ENCODE measurements at regions not wholly inside any gene's neighbourhood (a gene's known extent, or its start where the extent isn't known, plus 50 kb on each side); places are given as distances from the start of the nearest gene placed in this dataset.
"Not testable (repeated sequence)": the region's sequence is repeated elsewhere in the genome, so short reads cannot be mapped to it uniquely, and the experiment has no call there.

DNA sequence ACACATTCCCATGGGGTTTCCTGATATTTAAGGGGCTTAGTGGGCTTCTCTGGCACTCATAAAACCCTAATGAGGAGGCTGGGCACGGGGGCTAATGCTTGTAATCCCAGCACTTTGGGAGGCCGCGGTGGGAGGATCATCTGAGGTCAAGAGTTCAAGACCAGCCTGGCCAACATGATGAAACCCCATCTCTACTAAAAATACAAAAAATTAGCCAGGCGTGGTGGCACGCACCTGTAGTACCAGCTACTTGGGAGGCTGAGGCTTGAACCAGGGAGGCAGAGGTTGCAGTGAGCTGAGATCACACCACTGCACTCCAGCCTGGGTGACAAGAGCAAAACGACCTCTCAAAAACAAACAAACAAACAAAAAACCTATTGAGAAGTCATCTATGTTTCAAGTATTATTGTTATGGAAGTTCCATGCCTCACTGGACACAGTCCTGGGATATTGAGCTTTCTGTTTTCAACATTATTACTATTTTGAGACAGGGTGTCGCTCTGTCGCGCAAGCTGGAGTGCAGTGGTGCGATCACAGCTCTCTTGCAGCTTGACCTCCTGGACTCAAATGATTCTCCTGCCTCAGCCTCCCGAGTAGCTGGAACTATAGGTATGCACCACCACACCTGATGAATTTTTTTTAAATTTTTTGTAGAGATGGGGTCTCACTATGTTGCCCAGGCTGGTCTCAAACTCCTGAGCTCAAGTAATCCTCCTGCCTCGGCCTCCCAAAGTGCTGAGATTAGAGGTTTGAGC, 297.9 kb downstream of the GOLGA6L6 start:
- H3K4me3 ChIP-seq (ENCODE audit: low read depth in 2 of 2, low read length in 2 of 2); H3K9me3 ChIP-seq (ENCODE audit: control insufficient read depth, insufficient read depth, low read depth, low read length); in situ Hi-C loops (cut with HindIII; ENCODE audit: low pct_unique_long_range_greater_than_20kb, low sequenced_read_pairs); BruUV-seq (replicated peaks); H3K27ac ChIP-seq (ENCODE audit: low read length); POLR2A ChIA-PET; H3K27me3 ChIP-seq (ENCODE audit: control insufficient read depth, insufficient read depth, low read length); H3K36me3 ChIP-seq (ENCODE audit: control insufficient read depth, insufficient read depth, low read length); ATAC-seq; H3K4me1 ChIP-seq (ENCODE audit: control insufficient read depth, insufficient read depth, low read length); DNase-seq (ENCODE audit: low read depth, low spot score); intact Hi-C loops (cut with micrococcal nuclease; ENCODE audit: unreplicated experiment): not testable (repeated sequence)
- CTCF ChIA-PET: interaction anchor here (0.6 kb wide), 1 partner anchor 30 kb away, joined by 8 read pairs; no protein-coding TSS in a partner anchor

DNA sequence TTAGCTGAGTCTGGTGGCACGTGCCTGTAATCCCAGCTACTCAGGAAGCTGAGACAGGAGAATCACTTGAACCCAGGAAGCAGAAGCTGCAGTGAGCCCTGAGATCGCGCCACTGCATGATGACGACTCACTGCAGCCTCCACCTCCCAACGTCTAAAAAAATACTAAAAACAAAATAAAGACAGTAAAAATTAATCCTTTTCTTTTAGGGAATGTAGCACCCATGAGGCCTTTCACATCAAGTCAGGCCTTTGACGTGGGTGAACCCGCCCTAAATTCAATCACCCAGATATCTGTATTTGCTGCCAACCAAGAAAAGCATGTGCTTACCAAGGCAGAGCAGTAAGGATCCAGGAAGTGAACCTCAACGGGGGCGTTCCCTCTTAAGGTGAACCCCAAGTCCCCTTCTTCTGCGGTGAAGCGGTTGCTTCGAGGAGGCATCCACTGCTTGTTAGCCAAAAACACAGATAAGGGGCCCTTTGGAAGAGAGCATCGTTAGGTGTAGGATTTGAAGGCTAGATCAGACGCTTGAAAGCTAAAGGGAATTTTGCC, 301.2 kb downstream of the GOLGA6L6 start:
- H3K9me3 ChIP-seq (ENCODE audit: control insufficient read depth, insufficient read depth, low read depth, low read length); CTCF ChIA-PET; BruUV-seq (replicated peaks); H3K4me3 ChIP-seq (ENCODE audit: low read depth in 2 of 2, low read length in 2 of 2); in situ Hi-C loops (cut with HindIII; ENCODE audit: low pct_unique_long_range_greater_than_20kb, low sequenced_read_pairs); DNase-seq (ENCODE audit: low read depth, low spot score); H3K27ac ChIP-seq (ENCODE audit: low read length); H3K36me3 ChIP-seq (ENCODE audit: control insufficient read depth, insufficient read depth, low read length); H3K27me3 ChIP-seq (ENCODE audit: control insufficient read depth, insufficient read depth, low read length); H3K4me1 ChIP-seq (ENCODE audit: control insufficient read depth, insufficient read depth, low read length); intact Hi-C loops (cut with micrococcal nuclease; ENCODE audit: unreplicated experiment); ATAC-seq; POLR2A ChIA-PET: not testable (repeated sequence)

DNA sequence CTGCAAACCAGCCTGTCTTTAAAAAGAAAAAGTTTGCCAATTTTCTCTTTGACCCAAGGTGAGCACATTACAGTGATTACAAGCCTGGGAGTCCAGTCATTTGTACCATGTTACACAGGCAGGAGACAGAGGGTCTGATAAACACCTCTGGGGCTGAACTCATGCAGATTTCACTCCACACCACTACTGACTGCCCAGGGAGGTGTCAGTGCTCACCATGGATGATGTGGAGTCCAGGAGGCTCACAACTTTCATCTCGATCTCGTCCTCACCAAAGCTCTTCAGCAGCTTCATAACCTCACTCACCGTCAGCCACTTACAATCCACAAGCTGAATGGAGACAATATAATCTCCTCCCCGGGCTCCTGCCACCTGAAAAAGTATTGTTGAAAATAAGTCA, 302.4 kb downstream of the GOLGA6L6 start:
- DNase-seq (ENCODE audit: low read depth, low spot score); H3K36me3 ChIP-seq (ENCODE audit: control insufficient read depth, insufficient read depth, low read length); ATAC-seq; H3K27me3 ChIP-seq (ENCODE audit: control insufficient read depth, insufficient read depth, low read length); H3K4me3 ChIP-seq (ENCODE audit: low read depth in 2 of 2, low read length in 2 of 2); POLR2A ChIA-PET; H3K27ac ChIP-seq (ENCODE audit: low read length); BruUV-seq (replicated peaks); H3K9me3 ChIP-seq (ENCODE audit: control insufficient read depth, insufficient read depth, low read depth, low read length); in situ Hi-C loops (cut with HindIII; ENCODE audit: low pct_unique_long_range_greater_than_20kb, low sequenced_read_pairs); H3K4me1 ChIP-seq (ENCODE audit: control insufficient read depth, insufficient read depth, low read length); intact Hi-C loops (cut with micrococcal nuclease; ENCODE audit: unreplicated experiment); CTCF ChIA-PET: not testable (repeated sequence)

DNA sequence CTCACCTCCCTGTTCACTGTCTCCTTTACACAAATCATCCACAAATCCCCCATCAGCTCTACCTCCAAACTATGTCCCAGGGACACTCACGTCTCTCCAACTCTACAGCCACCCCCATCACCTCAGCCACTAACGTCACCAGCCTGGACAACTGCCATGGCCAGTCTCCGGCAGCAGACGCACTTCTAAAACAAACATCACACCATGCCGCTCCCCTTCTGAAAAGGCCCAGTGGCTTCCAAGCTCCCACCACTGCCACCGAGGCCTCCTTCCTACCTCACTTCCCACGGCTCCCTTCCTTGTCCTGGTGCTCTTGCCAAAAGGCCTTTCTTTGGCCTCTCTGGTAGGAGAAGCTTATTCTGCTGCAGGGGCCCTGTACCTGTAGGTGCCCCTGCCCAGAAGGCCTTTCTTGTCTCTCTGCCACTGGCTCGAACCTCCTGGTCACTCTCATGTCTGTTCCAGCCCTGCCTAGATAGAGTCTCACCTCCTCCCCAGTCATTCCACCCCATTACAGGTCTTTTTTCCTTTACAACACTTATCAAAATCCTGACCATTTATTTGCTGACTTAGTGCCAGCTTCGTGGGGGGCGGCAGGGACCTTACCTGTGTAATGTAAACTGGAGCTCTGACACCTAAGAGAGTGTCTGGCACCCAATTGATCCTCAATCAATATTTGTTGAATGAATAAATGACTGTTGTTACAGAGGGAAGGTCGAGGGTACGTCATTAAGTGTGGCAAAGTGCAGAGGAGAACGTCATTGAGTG, 304.2 kb downstream of the GOLGA6L6 start:
- BruUV-seq (replicated peaks); DNase-seq (ENCODE audit: low read depth, low spot score): not testable (repeated sequence)

DNA sequence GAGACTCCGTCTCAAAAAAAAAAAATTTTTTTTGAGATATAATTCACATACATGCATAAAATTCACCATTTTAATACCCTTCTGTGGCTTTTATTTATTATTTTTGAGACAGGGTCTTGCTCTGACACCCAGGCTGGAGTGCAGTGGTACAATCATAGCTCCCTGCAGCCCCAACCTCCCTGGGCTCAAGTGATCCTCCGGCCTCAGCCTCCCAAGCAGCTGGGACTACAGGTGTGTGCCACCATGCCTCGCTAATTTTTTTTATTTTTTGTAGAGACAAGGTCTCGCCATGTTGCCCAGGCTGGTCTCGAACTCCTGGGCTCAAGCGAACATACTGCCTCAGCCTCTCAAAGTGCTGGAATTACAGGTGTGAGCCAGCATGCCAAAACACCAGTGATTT, 305.9 kb downstream of the GOLGA6L6 start:
- intact Hi-C loops (cut with micrococcal nuclease; ENCODE audit: unreplicated experiment); H3K27me3 ChIP-seq (ENCODE audit: control insufficient read depth, insufficient read depth, low read length); H3K27ac ChIP-seq (ENCODE audit: low read length); H3K4me3 ChIP-seq (ENCODE audit: low read depth in 2 of 2, low read length in 2 of 2); ATAC-seq; CTCF ChIA-PET; POLR2A ChIA-PET; DNase-seq (ENCODE audit: low read depth, low spot score); in situ Hi-C loops (cut with HindIII; ENCODE audit: low pct_unique_long_range_greater_than_20kb, low sequenced_read_pairs); H3K36me3 ChIP-seq (ENCODE audit: control insufficient read depth, insufficient read depth, low read length); BruUV-seq (replicated peaks); H3K4me1 ChIP-seq (ENCODE audit: control insufficient read depth, insufficient read depth, low read length); H3K9me3 ChIP-seq (ENCODE audit: control insufficient read depth, insufficient read depth, low read depth, low read length): not testable (repeated sequence)

More for the DNA sequence above, 304.2 kb downstream of the GOLGA6L6 start:
- H3K9me3 ChIP-seq (ENCODE audit: control insufficient read depth, insufficient read depth, low read depth, low read length); H3K4me1 ChIP-seq (ENCODE audit: control insufficient read depth, insufficient read depth, low read length); POLR2A ChIA-PET; H3K36me3 ChIP-seq (ENCODE audit: control insufficient read depth, insufficient read depth, low read length); H3K27me3 ChIP-seq (ENCODE audit: control insufficient read depth, insufficient read depth, low read length); in situ Hi-C loops (cut with HindIII; ENCODE audit: low pct_unique_long_range_greater_than_20kb, low sequenced_read_pairs); ATAC-seq; CTCF ChIA-PET; H3K27ac ChIP-seq (ENCODE audit: low read length); H3K4me3 ChIP-seq (ENCODE audit: low read depth in 2 of 2, low read length in 2 of 2); intact Hi-C loops (cut with micrococcal nuclease; ENCODE audit: unreplicated experiment): not testable (repeated sequence)

DNA sequence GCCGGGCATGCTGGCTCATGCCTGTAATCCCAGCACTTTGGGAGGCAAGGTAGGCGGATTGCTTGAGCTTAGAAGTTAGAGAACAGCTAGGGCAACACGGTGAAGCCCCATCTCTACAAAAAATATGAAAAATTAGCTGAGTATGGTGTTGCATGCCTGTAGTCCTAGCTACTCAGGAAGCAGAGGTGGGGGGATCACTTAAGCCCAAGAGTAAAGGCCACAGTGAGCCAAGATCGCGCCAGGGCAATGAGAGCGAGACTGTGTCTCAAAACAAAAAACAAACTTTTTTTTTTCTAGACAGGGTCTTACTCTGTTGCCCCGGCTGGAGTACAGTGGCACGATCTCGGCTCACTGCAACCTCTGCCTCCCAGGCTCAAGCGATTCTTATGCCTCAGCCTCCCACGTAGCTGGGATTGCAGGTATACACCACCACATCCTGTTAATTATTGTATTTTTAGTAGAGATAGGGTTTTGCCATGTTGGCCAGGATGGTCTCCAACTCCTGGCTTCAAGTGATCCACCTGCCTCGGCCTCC, 307.5 kb downstream of the GOLGA6L6 start:
- H3K36me3 ChIP-seq (ENCODE audit: control insufficient read depth, insufficient read depth, low read length); H3K9me3 ChIP-seq (ENCODE audit: control insufficient read depth, insufficient read depth, low read depth, low read length); H3K4me1 ChIP-seq (ENCODE audit: control insufficient read depth, insufficient read depth, low read length); H3K27ac ChIP-seq (ENCODE audit: low read length); CTCF ChIA-PET; intact Hi-C loops (cut with micrococcal nuclease; ENCODE audit: unreplicated experiment); ATAC-seq; H3K4me3 ChIP-seq (ENCODE audit: low read depth in 2 of 2, low read length in 2 of 2); in situ Hi-C loops (cut with HindIII; ENCODE audit: low pct_unique_long_range_greater_than_20kb, low sequenced_read_pairs); DNase-seq (ENCODE audit: low read depth, low spot score); H3K27me3 ChIP-seq (ENCODE audit: control insufficient read depth, insufficient read depth, low read length); BruUV-seq (replicated peaks); POLR2A ChIA-PET: not testable (repeated sequence)

DNA sequence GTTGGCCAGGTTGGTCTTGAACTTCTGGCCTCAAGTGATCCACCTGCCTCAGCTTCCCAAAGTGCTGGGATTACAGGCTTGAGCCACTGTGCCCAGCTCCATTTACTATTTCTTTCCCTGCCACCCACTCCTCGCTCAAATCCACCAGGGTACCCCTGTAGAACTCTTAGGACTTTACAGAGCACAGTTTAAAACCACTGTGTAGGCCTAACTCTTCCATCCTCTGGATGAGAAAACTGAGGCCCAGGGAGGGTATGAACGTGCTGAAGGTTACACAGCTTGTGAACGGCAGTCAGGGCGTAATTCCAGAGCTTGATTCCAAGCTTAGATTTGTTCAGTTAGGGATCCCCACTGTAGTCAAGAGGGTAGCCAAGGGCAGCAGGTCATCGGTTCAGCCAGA, 309.1 kb downstream of the GOLGA6L6 start:
- H3K27me3 ChIP-seq (ENCODE audit: control insufficient read depth, insufficient read depth, low read length); ATAC-seq; DNase-seq (ENCODE audit: low read depth, low spot score); POLR2A ChIA-PET; H3K27ac ChIP-seq (ENCODE audit: low read length); H3K9me3 ChIP-seq (ENCODE audit: control insufficient read depth, insufficient read depth, low read depth, low read length); H3K36me3 ChIP-seq (ENCODE audit: control insufficient read depth, insufficient read depth, low read length); intact Hi-C loops (cut with micrococcal nuclease; ENCODE audit: unreplicated experiment); BruUV-seq (replicated peaks); CTCF ChIA-PET; H3K4me1 ChIP-seq (ENCODE audit: control insufficient read depth, insufficient read depth, low read length); H3K4me3 ChIP-seq (ENCODE audit: low read depth in 2 of 2, low read length in 2 of 2); in situ Hi-C loops (cut with HindIII; ENCODE audit: low pct_unique_long_range_greater_than_20kb, low sequenced_read_pairs): not testable (repeated sequence)

Data from Panc1 (cell line).